ENCODE measurements at regions not wholly inside any gene's neighbourhood (a gene's known extent, or its start where the extent isn't known, plus 50 kb on each side); places are given as distances from the start of the nearest gene placed in this dataset.

DNA sequence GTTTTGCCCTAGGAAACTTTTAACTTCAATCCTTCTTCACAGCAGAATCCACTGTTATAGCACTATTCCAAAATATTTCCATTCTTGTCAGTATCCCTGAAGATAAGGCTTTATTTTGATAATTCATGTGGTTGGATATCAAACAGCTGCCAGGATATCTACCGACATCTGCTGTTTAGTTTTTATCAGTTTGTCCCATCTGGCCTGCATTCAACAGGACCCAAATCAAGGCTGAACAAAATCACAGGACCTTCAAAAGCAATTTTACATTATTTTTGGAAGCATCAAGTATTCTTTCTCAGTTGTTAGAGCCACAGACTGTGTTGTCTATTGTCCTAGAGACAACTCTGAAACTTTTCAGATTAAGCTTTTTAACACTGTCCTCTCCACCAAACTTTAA, 429.0 kb upstream of the PIK3C3 start:
- Mint-ChIP-seq H3K9me3 (ENCODE audit: unreplicated experiment) (no peaks in the 10 kb centered on the region), H3K36me3 (ENCODE audit: low read depth, unreplicated experiment) (no peaks in the 10 kb centered on the region), H3K4me1 (ENCODE audit: low read depth, unreplicated experiment) (no peaks in the 10 kb centered on the region), H3K4me3 (ENCODE audit: unreplicated experiment) (no peak overlapping the region), H3K27me3 (ENCODE audit: low read depth, unreplicated experiment) (no peaks in the 10 kb centered on the region), H3K27ac (ENCODE audit: unreplicated experiment) (no peak overlapping the region)
- Histone ChIP-seq H2AFZ (ENCODE audit: low read depth, low read length) (no peak overlapping the region), H3K27ac (ENCODE audit: low read depth, low read length) (no peak overlapping the region), H4K20me1 (ENCODE audit: insufficient read depth, low read length) (no peaks in the 10 kb centered on the region), H3K4me1 (ENCODE audit: insufficient read depth, low read length) (no peaks in the 10 kb centered on the region), H3K4me3 (ENCODE audit: insufficient read depth, low read depth, low read length) (no peak overlapping the region), H3K9ac (ENCODE audit: low read length) (no peak overlapping the region), H3K27me3 (ENCODE audit: insufficient read depth, low read length) (no peaks in the 10 kb centered on the region), H3K4me2 (ENCODE audit: low read length) (no peak overlapping the region), H3K36me3 (ENCODE audit: insufficient read depth, low read length) (no peaks in the 10 kb centered on the region), H3K79me2 (ENCODE audit: insufficient read depth, low read length) (no peaks in the 10 kb centered on the region), H3K9me3 (ENCODE audit: insufficient read depth, low read depth, low read length) (no peaks in the 10 kb centered on the region)
- TF ChIP-seq, protein P1, sequence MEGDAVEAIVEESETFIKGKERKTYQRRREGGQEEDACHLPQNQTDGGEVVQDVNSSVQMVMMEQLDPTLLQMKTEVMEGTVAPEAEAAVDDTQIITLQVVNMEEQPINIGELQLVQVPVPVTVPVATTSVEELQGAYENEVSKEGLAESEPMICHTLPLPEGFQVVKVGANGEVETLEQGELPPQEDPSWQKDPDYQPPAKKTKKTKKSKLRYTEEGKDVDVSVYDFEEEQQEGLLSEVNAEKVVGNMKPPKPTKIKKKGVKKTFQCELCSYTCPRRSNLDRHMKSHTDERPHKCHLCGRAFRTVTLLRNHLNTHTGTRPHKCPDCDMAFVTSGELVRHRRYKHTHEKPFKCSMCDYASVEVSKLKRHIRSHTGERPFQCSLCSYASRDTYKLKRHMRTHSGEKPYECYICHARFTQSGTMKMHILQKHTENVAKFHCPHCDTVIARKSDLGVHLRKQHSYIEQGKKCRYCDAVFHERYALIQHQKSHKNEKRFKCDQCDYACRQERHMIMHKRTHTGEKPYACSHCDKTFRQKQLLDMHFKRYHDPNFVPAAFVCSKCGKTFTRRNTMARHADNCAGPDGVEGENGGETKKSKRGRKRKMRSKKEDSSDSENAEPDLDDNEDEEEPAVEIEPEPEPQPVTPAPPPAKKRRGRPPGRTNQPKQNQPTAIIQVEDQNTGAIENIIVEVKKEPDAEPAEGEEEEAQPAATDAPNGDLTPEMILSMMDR (IDR thresholded peaks at IDR 0.05; ENCODE audit: insufficient read depth, low read depth, low read length) = no peak
- TF ChIP-seq EZH2 (IDR thresholded peaks at IDR 0.05; ENCODE audit: insufficient read depth, low read length) = no peak
- no peak for FAIRE-seq
- no peak for DNase-seq (ENCODE audit: low read depth)

GRCh38 chr18:41524674-41525470, 430.2 kb upstream of the PIK3C3 start:
- Histone ChIP-seq H3K9ac (ENCODE audit: low read length) (no peak overlapping the region), H3K27ac (ENCODE audit: low read depth, low read length) (no peak overlapping the region), H3K4me2 (ENCODE audit: low read length) (no peak overlapping the region), H3K4me3 (ENCODE audit: insufficient read depth, low read depth, low read length) (no peak overlapping the region), H3K36me3 (ENCODE audit: insufficient read depth, low read length) (no peaks in the 10 kb centered on the region), H3K79me2 (ENCODE audit: insufficient read depth, low read length) (no peaks in the 10 kb centered on the region), H3K4me1 (ENCODE audit: insufficient read depth, low read length) (no peaks in the 10 kb centered on the region), H4K20me1 (ENCODE audit: insufficient read depth, low read length) (no peaks in the 10 kb centered on the region), H2AFZ (ENCODE audit: low read depth, low read length) (no peak overlapping the region), H3K9me3 (ENCODE audit: insufficient read depth, low read depth, low read length) (no peaks in the 10 kb centered on the region), H3K27me3 (ENCODE audit: insufficient read depth, low read length) (no peaks in the 10 kb centered on the region)
- DNase-seq (ENCODE audit: low read depth) = no peak
- H3K4me1 Mint-ChIP-seq (ENCODE audit: low read depth, unreplicated experiment) = no peaks in the 10 kb centered on the region
- no peak for FAIRE-seq
- no peaks in the 10 kb centered on the region for H3K9me3 Mint-ChIP-seq (ENCODE audit: unreplicated experiment)
- TF ChIP-seq EZH2 (IDR thresholded peaks at IDR 0.05; ENCODE audit: insufficient read depth, low read length) = no peak
- TF ChIP-seq, protein P1 (IDR thresholded peaks at IDR 0.05; ENCODE audit: insufficient read depth, low read depth, low read length) = no peak
- no peak overlapping the region for H3K27ac Mint-ChIP-seq (ENCODE audit: unreplicated experiment)
- no peaks in the 10 kb centered on the region for H3K36me3 Mint-ChIP-seq (ENCODE audit: low read depth, unreplicated experiment)
- H3K4me3 Mint-ChIP-seq (ENCODE audit: unreplicated experiment) = no peak overlapping the region
- no peaks in the 10 kb centered on the region for H3K27me3 Mint-ChIP-seq (ENCODE audit: low read depth, unreplicated experiment)

- Mint-ChIP-seq H3K27ac (ENCODE audit: unreplicated experiment) (no peak overlapping the region), H3K4me1 (ENCODE audit: low read depth, unreplicated experiment) (no peaks in the 10 kb centered on the region), H3K4me3 (ENCODE audit: unreplicated experiment) (no peak overlapping the region), H3K36me3 (ENCODE audit: low read depth, unreplicated experiment) (no peaks in the 10 kb centered on the region), H3K27me3 (ENCODE audit: low read depth, unreplicated experiment) (no peaks in the 10 kb centered on the region), H3K9me3 (ENCODE audit: unreplicated experiment) (no peaks in the 10 kb centered on the region)
- Histone ChIP-seq H3K27me3 (ENCODE audit: insufficient read depth, low read length) (no peaks in the 10 kb centered on the region), H3K4me1 (ENCODE audit: insufficient read depth, low read length) (no peaks in the 10 kb centered on the region), H3K36me3 (ENCODE audit: insufficient read depth, low read length) (no peaks in the 10 kb centered on the region), H2AFZ (ENCODE audit: low read depth, low read length) (no peak overlapping the region), H3K27ac (ENCODE audit: low read depth, low read length) (no peak overlapping the region), H3K4me3 (ENCODE audit: insufficient read depth, low read depth, low read length) (no peak overlapping the region), H3K9me3 (ENCODE audit: insufficient read depth, low read depth, low read length) (no peaks in the 10 kb centered on the region), H3K4me2 (ENCODE audit: low read length) (no peak overlapping the region), H3K9ac (ENCODE audit: low read length) (no peak overlapping the region), H3K79me2 (ENCODE audit: insufficient read depth, low read length) (no peaks in the 10 kb centered on the region), H4K20me1 (ENCODE audit: insufficient read depth, low read length) (no peaks in the 10 kb centered on the region)
- TF ChIP-seq, protein P1 (IDR thresholded peaks at IDR 0.05; ENCODE audit: insufficient read depth, low read depth, low read length) = no peak
- TF ChIP-seq EZH2 (IDR thresholded peaks at IDR 0.05; ENCODE audit: insufficient read depth, low read length) = no peak
- no peak for FAIRE-seq
- no peak for DNase-seq (ENCODE audit: low read depth)
Observed at GRCh38 chr18:41517142-41517541, 437.9 kb upstream of the PIK3C3 start.
